IMR-90 (cell line): ENCODE measurements at regions not wholly inside any gene's neighbourhood (a gene's known extent, or its start where the extent isn't known, plus 50 kb on each side); places are given as distances from the start of the nearest gene placed in this dataset.

ENCODE experiments used
- ATAC-seq: fragments of 200-7000 bp; cut with Tn5 transposase; 2 replicates; pipeline ENCODE4 v1.9.1; 2020; ENCODE audit warnings: low read depth, mild to moderate bottlenecking, moderate library complexity
- BruUV-seq: library from RNA; stranded (reverse); fragments of 400-500 nt; replicated peaks from 2 replicates; lab custom pipeline; 2021; lab: Mats Ljungman, UMichigan
- CTCF ChIA-PET: fragments of 300-600 bp; formaldehyde crosslinking; extraction: SDS; loops from one replicate; lab custom pipeline; 2021; ENCODE audit warnings: antibody characterized with exemption; lab: Yijun Ruan, JAX
- POLR2A ChIA-PET: fragments of 300-600 bp; sonication (Branson Sonifier 250); formaldehyde crosslinking; loops from one replicate; lab custom pipeline; 2022; ENCODE audit warnings: antibody characterized with exemption; ENCODE audit not compliant: unreplicated experiment; lab: Charles Lee
- DNase-seq: peaks from one replicate; pipeline ENCODE4 v3.0.0; 2013
- H2AFZ ChIP-seq: replicated peaks from 2 replicates; pipeline ENCODE3; 2013; ENCODE audit warnings: low read length, mild to moderate bottlenecking; ENCODE audit not compliant: poor library complexity
- H2AK5ac ChIP-seq: 2 replicates; pipeline ENCODE4 v1.6.1; 2013; ENCODE audit warnings: low read depth, low read length, inconsistent platforms
- H2AK9ac ChIP-seq: replicated peaks from 2 replicates; pipeline ENCODE3; 2013; ENCODE audit warnings: mild to moderate bottlenecking, low read depth, low read length, moderate library complexity; ENCODE audit not compliant: poor library complexity
- H2BK120ac ChIP-seq: 2 replicates; pipeline ENCODE4 v1.6.1; 2013; ENCODE audit warnings: low read depth, low read length, inconsistent platforms
- H2BK15ac ChIP-seq: 3 replicates; pipeline ENCODE4 v1.6.1; 2013; ENCODE audit warnings: low read depth, low read length, inconsistent platforms
- H2BK20ac ChIP-seq: 2 replicates; pipeline ENCODE4 v1.6.1; 2013; ENCODE audit warnings: low read depth, mild to moderate bottlenecking, inconsistent platforms, low read length, moderate library complexity
- H2BK5ac ChIP-seq: 2 replicates; pipeline ENCODE4 v1.6.1; 2013; ENCODE audit warnings: mild to moderate bottlenecking, low read depth, low read length, inconsistent platforms; ENCODE audit not compliant: poor library complexity, severe bottlenecking
- H3K14ac ChIP-seq: replicated peaks from 2 replicates; pipeline ENCODE4 v1.6.1; 2013; ENCODE audit warnings: low read depth, low read length, inconsistent platforms
- H3K18ac ChIP-seq: 2 replicates; pipeline ENCODE4 v1.6.1; 2013; ENCODE audit warnings: low read depth, low read length, control low read depth
- H3K23ac ChIP-seq: 2 replicates; pipeline ENCODE4 v1.6.1; 2013; ENCODE audit warnings: low read depth, low read length, inconsistent platforms
- H3K27ac ChIP-seq: 2 replicates; pipeline ENCODE4 v1.5.1; 2013; ENCODE audit warnings: mild to moderate bottlenecking, control low read depth, low read length; ENCODE audit not compliant: insufficient read depth
- H3K27me3 ChIP-seq: 2 replicates; pipeline ENCODE4 v1.6.1; 2013; ENCODE audit warnings: low read length; ENCODE audit not compliant: control insufficient read depth, insufficient read depth
- H3K36me3 ChIP-seq: 2 replicates; pipeline ENCODE4 v1.6.1; 2013; ENCODE audit warnings: low read length, mixed read lengths; ENCODE audit not compliant: control insufficient read depth, insufficient read depth
- H3K4ac ChIP-seq: 2 replicates; pipeline ENCODE4 v1.6.1; 2013; ENCODE audit warnings: low read depth, low read length, inconsistent platforms
- H3K4me1 ChIP-seq: 2 replicates; pipeline ENCODE4 v1.6.1; 2013; ENCODE audit warnings: low read length, mixed read lengths; ENCODE audit not compliant: control insufficient read depth, insufficient read depth
- H3K4me2 ChIP-seq: 2 replicates; pipeline ENCODE4 v1.6.1; 2013; ENCODE audit warnings: low read depth, mild to moderate bottlenecking, control low read depth, low read length, moderate library complexity
- H3K4me3 ChIP-seq: 2 replicates; pipeline ENCODE4 v1.5.1; 2013; ENCODE audit warnings: low read depth, mild to moderate bottlenecking, control low read depth, low read length, moderate library complexity; ENCODE audit not compliant: insufficient read depth
- H3K56ac ChIP-seq: 2 replicates; pipeline ENCODE4 v1.6.1; 2013; ENCODE audit warnings: low read length, inconsistent platforms; ENCODE audit not compliant: insufficient read depth; ENCODE audit errors: extremely low read depth
- H3K79me1 ChIP-seq, 2 experiments: 2 replicates each; pipeline ENCODE4 v1.6.1; 2013; ENCODE audit warnings: low read length in 2 of 2, inconsistent platforms in 1 of 2, low read depth in 1 of 2
- H3K9ac ChIP-seq: 2 replicates; pipeline ENCODE4 v1.6.1; 2013; ENCODE audit warnings: low read depth, low read length, control low read depth
- H3K9me1 ChIP-seq: 2 replicates; pipeline ENCODE4 v1.6.1; 2013; ENCODE audit warnings: low read length, inconsistent platforms; ENCODE audit not compliant: insufficient read depth
- H3K9me3 ChIP-seq: 2 replicates; pipeline ENCODE4 v1.6.1; 2013; ENCODE audit warnings: low read length; ENCODE audit not compliant: control insufficient read depth, insufficient read depth
- H4K20me1 ChIP-seq: 2 replicates; pipeline ENCODE4 v1.6.1; 2013; ENCODE audit warnings: low read length, inconsistent platforms; ENCODE audit not compliant: insufficient read depth
- H4K5ac ChIP-seq: 2 replicates; pipeline ENCODE4 v1.6.1; 2013; ENCODE audit warnings: mild to moderate bottlenecking, low read depth, low read length, control low read depth
- H4K8ac ChIP-seq, 2 experiments: 2 replicates each; pipeline ENCODE4 v1.6.1; 2013; ENCODE audit warnings: low read depth in 2 of 2, low read length in 2 of 2, control low read depth in 1 of 2, inconsistent platforms in 1 of 2
- H4K91ac ChIP-seq: 2 replicates; pipeline ENCODE4 v1.6.1; 2013; ENCODE audit warnings: low read depth, low read length, inconsistent platforms; ENCODE audit not compliant: insufficient read depth
- BHLHE40 ChIP-seq: fragments of 150-350 bp; IDR thresholded peaks from 2 replicates; pipeline ENCODE4 v1.6.1; 2016; ENCODE audit warnings: mild to moderate bottlenecking, low read depth, low read length
- FOS ChIP-seq: fragments of 150-350 bp; IDR thresholded peaks from 2 replicates; pipeline ENCODE4 v1.6.1; 2016; ENCODE audit warnings: low read depth, low read length
- MAFK ChIP-seq: IDR thresholded peaks from 2 replicates; pipeline ENCODE4 v1.6.1; 2012; ENCODE audit warnings: low read depth, low read length, improper control_type of control experiment
- MXI1 ChIP-seq: IDR thresholded peaks from 2 replicates; pipeline ENCODE4 v1.6.1; 2012; ENCODE audit warnings: low read depth, mild to moderate bottlenecking, low read length, moderate library complexity, borderline replicate concordance
- NFE2L2 ChIP-seq: fragments of 150-350 bp; IDR thresholded peaks from 2 replicates; pipeline ENCODE4 v1.6.1; 2016; ENCODE audit warnings: low read depth, mild to moderate bottlenecking, low read length
- POLR2A ChIP-seq: IDR thresholded peaks from 2 replicates; pipeline ENCODE4 v1.6.1; 2012; ENCODE audit warnings: mild to moderate bottlenecking, low read depth, low read length
- RAD21 ChIP-seq: IDR thresholded peaks from 2 replicates; pipeline ENCODE4 v1.6.1; 2012; ENCODE audit warnings: low read length, improper control_type of control experiment
- RCOR1 ChIP-seq: IDR thresholded peaks from 2 replicates; pipeline ENCODE4 v1.6.1; 2012; ENCODE audit warnings: mild to moderate bottlenecking, low read length, improper control_type of control experiment; ENCODE audit not compliant: insufficient replicate concordance
- RFX5 ChIP-seq: IDR thresholded peaks from 2 replicates; pipeline ENCODE4 v1.8.0; 2012; ENCODE audit warnings: low read depth, mild to moderate bottlenecking, low read length, moderate library complexity
- SMC3 ChIP-seq: fragments of 150-350 bp; IDR thresholded peaks from 2 replicates; pipeline ENCODE4 v1.6.1; 2016; ENCODE audit warnings: low read depth, mild to moderate bottlenecking, antibody characterized with exemption, low read length, moderate library complexity
- WGBS, 2 experiments: methylation state at CpG; one replicate each; pipeline versions ENCODE4 v1.1.5 to v1.1.7; 2013; ENCODE audit warnings: missing lambda C conversion rate in 2 of 2; ENCODE audit not compliant: insufficient read length in 1 of 2; ENCODE audit errors: extremely low coverage in 2 of 2; 5-methylcytosine and 5-hydroxymethylcytosine counted together
- dilution Hi-C: fragments of 300-500 bp; cut with HindIII; formaldehyde crosslinking; loops from one replicate; pipeline ENCODE4 v1.14.3; 2018; ENCODE audit warnings: low sequenced_read_pairs; ENCODE audit not compliant: unreplicated experiment
- in situ Hi-C: fragments of 300-500 bp; cut with MboI; formaldehyde crosslinking; loops from 3 replicates; pipeline ENCODE4 v1.14.3; 2019; ENCODE audit warnings: low sequenced_read_pairs, inconsistent platforms, mixed read lengths
- intact Hi-C: fragments of 100-400 bp; cut with micrococcal nuclease; formaldehyde crosslinking; loops from 2 replicates; pipeline ENCODE4 v1.10.0; 2022
- TF ChIP-seq, protein P1 (sequence below): conservative IDR thresholded peaks from 2 replicates; pipeline ENCODE4 v1.5.1; 2012; ENCODE audit warnings: mild to moderate bottlenecking, low read depth, low read length, improper control_type of control experiment
- TF ChIP-seq, protein P2 (sequence below): fragments of 150-350 bp; IDR thresholded peaks from 2 replicates; pipeline ENCODE4 v1.6.1; 2016; ENCODE audit warnings: low read depth, mild to moderate bottlenecking, low read length, moderate library complexity, borderline replicate concordance

DNA sequence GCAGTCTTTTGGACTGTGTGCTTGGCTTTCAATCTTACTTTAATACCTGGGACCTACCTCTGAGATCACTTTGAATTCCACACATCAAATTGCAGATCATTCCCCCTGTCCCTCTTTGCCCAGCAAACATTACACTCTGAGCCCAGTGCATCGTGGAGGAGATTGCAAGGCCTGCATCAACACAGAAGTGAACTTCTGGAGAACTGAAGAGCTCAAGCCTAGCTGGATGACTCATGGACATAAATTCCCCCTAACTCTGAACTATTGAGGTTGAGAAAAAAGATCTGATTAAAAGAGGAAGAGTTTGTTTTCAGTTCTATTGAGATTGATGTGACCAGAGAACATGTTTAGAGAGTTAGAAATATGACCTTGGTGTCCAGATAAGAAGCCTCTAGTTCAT lies 316.0 kb upstream of the DMAC1 start:
- Histone ChIP-seq H3K36me3 (no peaks in the 10 kb centered on the region), H4K5ac (no peak overlapping the region), H3K14ac (no peak overlapping the region), H4K91ac (no peak overlapping the region), H2AFZ (no peak overlapping the region), H2AK9ac (no peak overlapping the region), H3K27me3 (no peaks in the 10 kb centered on the region), H2BK20ac (no peak overlapping the region), H3K4ac (no peak overlapping the region), H4K20me1 (no peaks in the 10 kb centered on the region), H3K23ac (no peak overlapping the region), H2AK5ac (no peak overlapping the region), H3K9ac (no peak overlapping the region), H4K8ac (no peak overlapping the region), H3K4me3 (no peak overlapping the region), H2BK15ac (no peak overlapping the region), H3K27ac (no peak overlapping the region), H3K56ac (no peak overlapping the region), H3K4me1 (no peaks in the 10 kb centered on the region), H3K9me3 (peaks cover 5% of the 10 kb centered on the region; the same call in 1 of the 2 replicates), H3K79me1 (no peaks in the 10 kb centered on the region), H3K9me1 (no peaks in the 10 kb centered on the region), H2BK5ac (no peak overlapping the region), H3K4me2 (no peak overlapping the region), H2BK120ac (no peak overlapping the region), H3K18ac (no peak overlapping the region)
- TF ChIP-seq, protein P1, sequence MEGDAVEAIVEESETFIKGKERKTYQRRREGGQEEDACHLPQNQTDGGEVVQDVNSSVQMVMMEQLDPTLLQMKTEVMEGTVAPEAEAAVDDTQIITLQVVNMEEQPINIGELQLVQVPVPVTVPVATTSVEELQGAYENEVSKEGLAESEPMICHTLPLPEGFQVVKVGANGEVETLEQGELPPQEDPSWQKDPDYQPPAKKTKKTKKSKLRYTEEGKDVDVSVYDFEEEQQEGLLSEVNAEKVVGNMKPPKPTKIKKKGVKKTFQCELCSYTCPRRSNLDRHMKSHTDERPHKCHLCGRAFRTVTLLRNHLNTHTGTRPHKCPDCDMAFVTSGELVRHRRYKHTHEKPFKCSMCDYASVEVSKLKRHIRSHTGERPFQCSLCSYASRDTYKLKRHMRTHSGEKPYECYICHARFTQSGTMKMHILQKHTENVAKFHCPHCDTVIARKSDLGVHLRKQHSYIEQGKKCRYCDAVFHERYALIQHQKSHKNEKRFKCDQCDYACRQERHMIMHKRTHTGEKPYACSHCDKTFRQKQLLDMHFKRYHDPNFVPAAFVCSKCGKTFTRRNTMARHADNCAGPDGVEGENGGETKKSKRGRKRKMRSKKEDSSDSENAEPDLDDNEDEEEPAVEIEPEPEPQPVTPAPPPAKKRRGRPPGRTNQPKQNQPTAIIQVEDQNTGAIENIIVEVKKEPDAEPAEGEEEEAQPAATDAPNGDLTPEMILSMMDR = no peak
- TF ChIP-seq RAD21 (no peak), BHLHE40 (no peak), POLR2A (no peak), RCOR1 (no peak), RFX5 (no peak), FOS (no peak), NFE2L2 (no peak), MXI1 (no peak), MAFK (no peak), SMC3 (no peak)
- TF ChIP-seq, protein P2, sequence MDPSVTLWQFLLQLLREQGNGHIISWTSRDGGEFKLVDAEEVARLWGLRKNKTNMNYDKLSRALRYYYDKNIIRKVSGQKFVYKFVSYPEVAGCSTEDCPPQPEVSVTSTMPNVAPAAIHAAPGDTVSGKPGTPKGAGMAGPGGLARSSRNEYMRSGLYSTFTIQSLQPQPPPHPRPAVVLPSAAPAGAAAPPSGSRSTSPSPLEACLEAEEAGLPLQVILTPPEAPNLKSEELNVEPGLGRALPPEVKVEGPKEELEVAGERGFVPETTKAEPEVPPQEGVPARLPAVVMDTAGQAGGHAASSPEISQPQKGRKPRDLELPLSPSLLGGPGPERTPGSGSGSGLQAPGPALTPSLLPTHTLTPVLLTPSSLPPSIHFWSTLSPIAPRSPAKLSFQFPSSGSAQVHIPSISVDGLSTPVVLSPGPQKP = no peak
- in situ Hi-C loops = no loop called here
- CTCF ChIA-PET = no interaction called here
- intact Hi-C loops = no loop called here
- dilution Hi-C loops = no loop called here
- POLR2A ChIA-PET = no interaction called here
- BruUV-seq = no TSS peak
- DNase-seq (no peak), ATAC-seq (no peak)
- WGBS, 2 experiments = no CpG with 5 or more reads among the region's 1 CpG
